ENCODE measurements at regions not wholly inside any gene's neighbourhood (a gene's known extent, or its start where the extent isn't known, plus 50 kb on each side); places are given as distances from the start of the nearest gene placed in this dataset.

- no peak for ATAC-seq
- no peak for TF ChIP-seq BACH2 (CRISPR knock-in tag; IDR thresholded peaks at IDR 0.05; ENCODE audit: borderline replicate concordance)
- TF ChIP-seq ARNTL (CRISPR knock-in tag; IDR thresholded peaks at IDR 0.05; ENCODE audit: borderline replicate concordance, low read depth): no peak
- TF ChIP-seq GLIS3 (CRISPR knock-in tag; IDR thresholded peaks at IDR 0.05): no peak
- TF ChIP-seq ISL1 (CRISPR knock-in tag; IDR thresholded peaks at IDR 0.05): no peak
- TF ChIP-seq PATZ1 (CRISPR knock-in tag; IDR thresholded peaks at IDR 0.05; ENCODE audit: borderline replicate concordance): no peak
- no peak for TF ChIP-seq CSRNP3 (CRISPR knock-in tag; IDR thresholded peaks at IDR 0.05)
- TF ChIP-seq ZFP30 (CRISPR knock-in tag; IDR thresholded peaks at IDR 0.05): no peak
- no peak for TF ChIP-seq ESRRG (CRISPR knock-in tag; IDR thresholded peaks at IDR 0.05)
- no peak for TF ChIP-seq ZFP3 (CRISPR knock-in tag; IDR thresholded peaks at IDR 0.05)
- no peak for TF ChIP-seq ZC3H10 (CRISPR knock-in tag; IDR thresholded peaks at IDR 0.05)
- no peak for TF ChIP-seq TOX (CRISPR knock-in tag; IDR thresholded peaks at IDR 0.05; ENCODE audit: borderline replicate concordance)
- no peak for TF ChIP-seq PPARA (CRISPR knock-in tag; IDR thresholded peaks at IDR 0.05; ENCODE audit: borderline replicate concordance)
- no peak for TF ChIP-seq SNAI2 (CRISPR knock-in tag; IDR thresholded peaks at IDR 0.05)
Observed at GRCh38 chr14:103186909-103187586, 63.8 kb downstream of the TNFAIP2 start.

GRCh38 chr14:103187911-103188310 is 64.7 kb downstream of the TNFAIP2 start:
- no peak for TF ChIP-seq POU6F1 (CRISPR knock-in tag; IDR thresholded peaks at IDR 0.05; ENCODE audit: borderline replicate concordance, low read depth)
- no peak for TF ChIP-seq ZFP3 (CRISPR knock-in tag; IDR thresholded peaks at IDR 0.05)
- no peak for TF ChIP-seq BACH2 (CRISPR knock-in tag; IDR thresholded peaks at IDR 0.05; ENCODE audit: borderline replicate concordance)
- TF ChIP-seq SNAI2 (CRISPR knock-in tag; IDR thresholded peaks at IDR 0.05): no peak
- TF ChIP-seq ZC3H10 (CRISPR knock-in tag; IDR thresholded peaks at IDR 0.05): no peak
- TF ChIP-seq RARB (CRISPR knock-in tag; IDR thresholded peaks at IDR 0.05): no peak
- no peak for TF ChIP-seq CSRNP3 (CRISPR knock-in tag; IDR thresholded peaks at IDR 0.05)
- no peak for TF ChIP-seq CSDC2 (CRISPR knock-in tag; IDR thresholded peaks at IDR 0.05)
- no peak for TF ChIP-seq CREB5 (CRISPR knock-in tag; IDR thresholded peaks at IDR 0.05; ENCODE audit: low read depth)
- no peak for TF ChIP-seq GLIS3 (CRISPR knock-in tag; IDR thresholded peaks at IDR 0.05)
- TF ChIP-seq TCF4 (CRISPR knock-in tag; IDR thresholded peaks at IDR 0.05; ENCODE audit: borderline replicate concordance): no peak
- TF ChIP-seq ARNTL (CRISPR knock-in tag; IDR thresholded peaks at IDR 0.05; ENCODE audit: borderline replicate concordance, low read depth): no peak
- TF ChIP-seq ZNF565 (CRISPR knock-in tag; conservative IDR thresholded peaks at IDR 0.05; ENCODE audit: low read depth): no peak
- no peak for TF ChIP-seq ZNF8 (CRISPR knock-in tag; IDR thresholded peaks at IDR 0.05)
- TF ChIP-seq OSR1 (CRISPR knock-in tag; IDR thresholded peaks at IDR 0.05): no peak
- no peak for TF ChIP-seq TSHZ2 (CRISPR knock-in tag; IDR thresholded peaks at IDR 0.05)
- no peak for TF ChIP-seq ISL1 (CRISPR knock-in tag; IDR thresholded peaks at IDR 0.05)
- TF ChIP-seq ZFP30 (CRISPR knock-in tag; IDR thresholded peaks at IDR 0.05): no peak
- no peak for TF ChIP-seq PATZ1 (CRISPR knock-in tag; IDR thresholded peaks at IDR 0.05; ENCODE audit: borderline replicate concordance)
- no peak for ATAC-seq
